C4-2B (cell line): ENCODE measurements at regions not wholly inside any gene's neighbourhood (a gene's known extent, or its start where the extent isn't known, plus 50 kb on each side); places are given as distances from the start of the nearest gene placed in this dataset.

Experiments used
- H3K27ac ChIP-seq: fragments of 450-650 bp; 2 replicates; pipeline ENCODE4 v1.5.1; 2017
- ZFX ChIP-seq: fragments of 450-650 bp; IDR thresholded peaks from 2 replicates; pipeline ENCODE4 v1.6.1; 2017
- TF ChIP-seq, protein P1 (sequence below): fragments of 450-650 bp; conservative IDR thresholded peaks from 2 replicates; pipeline ENCODE4 v1.5.1; 2017; ENCODE audit warnings: mild to moderate bottlenecking

DNA sequence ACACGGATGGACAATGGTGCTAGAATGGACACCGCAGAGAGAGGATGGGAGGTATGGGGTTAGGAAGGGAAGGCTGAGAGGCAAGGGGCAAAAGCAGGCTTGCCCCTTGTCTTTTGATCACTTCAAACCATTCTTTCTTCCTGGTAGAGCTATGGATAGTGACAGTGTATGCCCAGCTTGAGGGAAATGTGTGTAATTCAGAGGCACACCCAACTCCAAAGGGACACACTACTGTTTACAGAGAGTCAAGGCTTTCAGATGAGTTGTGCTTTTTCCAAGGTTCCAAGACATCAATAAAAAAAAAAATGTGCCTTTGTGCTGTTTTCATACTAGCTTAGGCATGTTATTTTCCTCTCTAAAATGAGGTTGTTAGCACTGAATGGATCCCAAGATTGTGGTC is 185.0 kb downstream of the MCHR2 start:
- H3K27ac ChIP-seq = no peak overlapping the region
- TF ChIP-seq, protein P1, sequence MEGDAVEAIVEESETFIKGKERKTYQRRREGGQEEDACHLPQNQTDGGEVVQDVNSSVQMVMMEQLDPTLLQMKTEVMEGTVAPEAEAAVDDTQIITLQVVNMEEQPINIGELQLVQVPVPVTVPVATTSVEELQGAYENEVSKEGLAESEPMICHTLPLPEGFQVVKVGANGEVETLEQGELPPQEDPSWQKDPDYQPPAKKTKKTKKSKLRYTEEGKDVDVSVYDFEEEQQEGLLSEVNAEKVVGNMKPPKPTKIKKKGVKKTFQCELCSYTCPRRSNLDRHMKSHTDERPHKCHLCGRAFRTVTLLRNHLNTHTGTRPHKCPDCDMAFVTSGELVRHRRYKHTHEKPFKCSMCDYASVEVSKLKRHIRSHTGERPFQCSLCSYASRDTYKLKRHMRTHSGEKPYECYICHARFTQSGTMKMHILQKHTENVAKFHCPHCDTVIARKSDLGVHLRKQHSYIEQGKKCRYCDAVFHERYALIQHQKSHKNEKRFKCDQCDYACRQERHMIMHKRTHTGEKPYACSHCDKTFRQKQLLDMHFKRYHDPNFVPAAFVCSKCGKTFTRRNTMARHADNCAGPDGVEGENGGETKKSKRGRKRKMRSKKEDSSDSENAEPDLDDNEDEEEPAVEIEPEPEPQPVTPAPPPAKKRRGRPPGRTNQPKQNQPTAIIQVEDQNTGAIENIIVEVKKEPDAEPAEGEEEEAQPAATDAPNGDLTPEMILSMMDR = no peak
- TF ChIP-seq ZFX = no peak

DNA sequence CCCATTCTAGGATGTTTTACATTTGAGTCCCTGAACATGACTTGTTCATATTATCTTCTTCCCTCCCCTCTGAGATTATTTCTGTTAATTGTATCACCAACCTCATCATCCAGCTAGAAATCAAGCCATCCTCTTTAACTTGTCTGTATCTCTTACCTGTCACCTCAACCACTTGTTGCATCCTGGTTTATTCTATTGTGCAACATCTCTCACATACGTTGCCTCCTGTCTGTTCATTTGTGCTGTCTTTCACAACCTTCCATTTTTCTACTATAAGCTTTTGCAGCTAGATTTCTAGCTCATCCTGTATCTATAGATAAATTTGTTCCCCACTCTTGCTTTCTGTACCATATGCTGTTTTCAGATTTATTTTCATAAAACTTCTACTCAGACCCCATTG is 183.7 kb downstream of the MCHR2 start:
- TF ChIP-seq ZFX = no peak
- TF ChIP-seq, protein P1 = no peak
- no peak overlapping the region for H3K27ac ChIP-seq

DNA sequence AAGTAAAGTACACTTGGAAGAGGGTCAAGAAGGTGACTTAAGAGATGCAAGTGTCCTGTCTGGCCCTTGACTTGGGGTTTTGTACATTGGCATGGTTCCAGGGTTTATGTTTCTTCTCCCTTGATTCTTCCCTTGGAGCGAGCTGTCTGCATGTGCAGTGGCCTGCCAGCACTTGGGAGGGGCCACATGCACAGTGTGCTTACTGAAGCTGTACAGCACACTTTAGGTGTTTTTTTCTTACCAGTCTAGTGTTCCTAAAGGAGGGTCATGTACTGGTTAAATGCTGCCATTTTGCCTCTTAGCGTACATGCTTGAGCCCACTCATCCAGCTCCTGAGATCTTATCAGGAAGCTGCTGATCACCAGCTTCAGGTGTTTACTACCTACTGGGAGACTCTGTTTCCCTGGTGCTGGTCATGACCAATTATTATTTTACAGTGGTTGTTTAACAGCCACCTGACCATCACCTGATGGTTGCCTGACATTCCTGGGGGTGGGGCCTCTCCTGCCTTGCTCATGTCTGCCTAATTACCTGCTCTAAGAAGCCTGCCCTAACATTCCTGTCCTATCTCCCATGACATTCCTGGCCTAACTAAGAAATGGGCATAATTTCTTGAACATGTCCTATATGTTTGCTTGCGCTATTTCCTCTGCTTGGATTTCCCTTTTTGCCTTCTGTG is 182.9 kb downstream of the MCHR2 start:
- TF ChIP-seq, protein P1 = no peak
- no peak for TF ChIP-seq ZFX
- no peak overlapping the region for H3K27ac ChIP-seq

DNA sequence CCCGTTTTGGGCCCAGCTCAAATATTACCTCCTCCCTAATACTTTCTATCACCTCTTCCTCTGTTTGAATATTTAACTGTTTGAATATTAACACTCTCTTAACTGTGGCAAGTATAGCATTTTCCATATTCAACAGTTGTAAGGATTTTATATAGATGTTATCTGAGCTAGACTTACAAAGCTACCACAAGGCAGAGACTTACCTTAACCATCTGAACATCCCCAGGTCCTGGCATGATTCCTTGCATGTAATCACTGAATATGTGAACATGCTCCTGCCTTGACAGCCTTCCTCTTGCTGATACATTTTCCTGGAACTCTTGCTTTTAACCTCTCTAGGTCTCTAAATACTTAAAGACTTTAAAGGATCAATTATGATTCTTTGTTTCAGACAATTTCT is 182.4 kb downstream of the MCHR2 start:
- TF ChIP-seq, protein P1 = no peak
- no peak for TF ChIP-seq ZFX
- no peak overlapping the region for H3K27ac ChIP-seq

DNA sequence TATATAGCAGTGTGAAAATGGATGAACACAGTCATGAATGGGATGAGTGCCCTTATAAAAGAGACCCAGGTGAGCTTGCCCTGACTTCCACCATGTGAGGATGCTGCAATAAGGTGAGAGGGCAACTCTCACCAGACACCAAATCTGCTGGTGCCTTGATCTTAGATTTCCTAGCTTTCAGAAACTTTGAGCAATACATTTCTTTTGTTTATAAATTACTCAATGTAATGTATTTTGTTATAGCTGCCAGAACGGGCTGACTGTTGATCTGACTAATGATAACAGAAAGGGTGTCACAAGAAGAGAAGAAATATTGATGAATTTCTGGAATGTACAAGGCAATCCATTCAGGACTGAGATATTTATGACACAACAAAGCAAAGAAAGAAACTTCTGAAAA is 180.5 kb downstream of the MCHR2 start:
- TF ChIP-seq ZFX = no peak
- TF ChIP-seq, protein P1 = no peak
- no peak overlapping the region for H3K27ac ChIP-seq

DNA sequence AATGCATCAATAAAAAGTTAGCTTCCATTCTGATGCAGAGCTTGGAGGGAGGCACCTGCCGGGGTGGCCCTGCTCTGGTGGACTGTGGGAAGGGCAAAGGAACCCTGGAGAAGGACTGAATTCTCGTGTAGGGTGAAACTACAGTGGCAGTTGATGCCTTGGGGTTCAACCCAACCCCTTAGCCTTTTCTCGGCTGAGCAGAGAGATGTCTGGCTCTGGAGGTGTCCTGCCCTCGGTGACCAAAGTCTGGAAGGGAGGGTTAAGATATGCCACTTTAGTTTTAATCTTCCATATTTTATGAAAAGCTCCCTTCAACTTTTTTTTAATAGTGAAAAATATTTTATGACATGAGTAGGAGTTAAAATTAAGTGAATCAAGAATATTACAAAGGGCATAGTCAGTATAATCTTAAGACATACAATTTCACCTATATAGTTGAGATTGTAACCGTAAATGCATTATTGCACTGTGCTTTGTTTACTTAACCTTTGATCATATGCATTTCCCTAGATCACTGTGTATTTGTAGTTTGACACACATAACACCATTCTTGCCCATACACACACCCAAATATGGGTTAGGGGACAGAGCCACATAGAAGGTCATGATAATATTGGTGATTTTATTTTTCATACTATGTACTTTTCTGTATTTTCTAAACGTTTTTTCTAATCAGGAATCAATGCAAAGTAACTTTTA is 179.6 kb downstream of the MCHR2 start:
- TF ChIP-seq, protein P1 = no peak
- TF ChIP-seq ZFX = no peak
- H3K27ac ChIP-seq = no peak overlapping the region

DNA sequence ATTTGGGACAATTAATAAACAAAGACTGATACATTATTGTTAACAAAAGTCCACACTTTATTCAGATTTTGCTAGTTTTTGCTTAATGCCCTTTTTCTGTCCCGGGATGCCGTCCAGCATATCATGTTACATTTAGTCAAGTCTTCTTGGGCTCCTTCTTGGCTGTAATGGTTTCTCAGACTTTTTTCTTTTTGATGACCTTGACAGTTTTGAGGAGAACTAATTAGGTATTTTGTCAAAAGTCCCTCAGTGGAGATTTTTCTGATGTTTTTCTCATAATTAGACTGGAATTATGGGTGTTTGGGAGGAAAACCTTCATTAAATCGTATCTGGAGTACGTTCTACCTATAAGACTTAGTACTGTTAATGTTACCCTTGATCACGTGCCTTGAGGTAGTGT is 177.2 kb downstream of the MCHR2 start:
- no peak overlapping the region for H3K27ac ChIP-seq
- TF ChIP-seq, protein P1 = no peak
- no peak for TF ChIP-seq ZFX
